ENCODE measurements at regions not wholly inside any gene's neighbourhood (a gene's known extent, or its start where the extent isn't known, plus 50 kb on each side); places are given as distances from the start of the nearest gene placed in this dataset.

- TF ChIP-seq JUNB (IDR thresholded peaks at IDR 0.05; ENCODE audit: unreplicated experiment) = no peak
- no peak for TF ChIP-seq CTCF (conservative IDR thresholded peaks at IDR 0.05; ENCODE audit: low read depth in 2 of 2)
- no peak for TF ChIP-seq POLR2AphosphoS5 (IDR thresholded peaks at IDR 0.05; ENCODE audit: low read depth)
- TF ChIP-seq CREB1 (CRISPR knock-in tag; IDR thresholded peaks at IDR 0.05; ENCODE audit: low read depth) = no peak
Observed at GRCh38 chr7:46658281-46658680, 737.2 kb upstream of the IGFBP3 start.
